Stimulated activated CD4-positive, alpha-beta T cell treated with anti-CD3 and anti-CD28 coated beads, Interleukin-15, amount 100 ng/mL, for 24 hours (primary cell): ENCODE measurements at regions not wholly inside any gene's neighbourhood (a gene's known extent, or its start where the extent isn't known, plus 50 kb on each side); places are given as distances from the start of the nearest gene placed in this dataset.

Experiments
- DNase-seq: peaks from one replicate; pipeline ENCODE4 v3.0.0-alpha.2; 2020

GRCh38 chr5:82349652-82350051, 71.5 kb upstream of the RPS23 start:
- DNase-seq: peak; percentile 57

- no peak for DNase-seq
Observed at GRCh38 chr5:82348784-82349425, 70.8 kb upstream of the RPS23 start.

- no peak for DNase-seq
Observed at GRCh38 chr5:82347201-82347865, 69.2 kb upstream of the RPS23 start.

GRCh38 chr5:82346399-82347165, 68.4 kb upstream of the RPS23 start:
- DNase-seq: no peak

- no peak for DNase-seq
Observed at GRCh38 chr5:82345108-82345507, 67.0 kb upstream of the RPS23 start.

- DNase-seq: no peak
Observed at GRCh38 chr5:82341325-82341724, 63.2 kb upstream of the RPS23 start.

GRCh38 chr5:82340799-82341198, 62.6 kb upstream of the RPS23 start:
- no peak for DNase-seq

- no peak for DNase-seq
Observed at GRCh38 chr5:82339792-82340191, 61.6 kb upstream of the RPS23 start.

- no peak for DNase-seq
Observed at GRCh38 chr5:82338771-82339373, 60.7 kb upstream of the RPS23 start.

- no peak for DNase-seq
Observed at GRCh38 chr5:82336959-82337351, 58.8 kb upstream of the RPS23 start.

GRCh38 chr5:82336226-82336958, 58.2 kb upstream of the RPS23 start:
- no peak for DNase-seq

- DNase-seq: no peak
Observed at GRCh38 chr5:82335806-82336205, 57.7 kb upstream of the RPS23 start.

GRCh38 chr5:82334856-82335255, 56.7 kb upstream of the RPS23 start:
- DNase-seq: no peak

- no peak for DNase-seq
Observed at GRCh38 chr5:82334085-82334692, 56.0 kb upstream of the RPS23 start.

GRCh38 chr5:82332886-82333615, 54.9 kb upstream of the RPS23 start:
- DNase-seq: no peak

- no peak for DNase-seq
Observed at GRCh38 chr5:82332064-82332855, 54.1 kb upstream of the RPS23 start.

GRCh38 chr5:82331557-82331956, 53.4 kb upstream of the RPS23 start:
- no peak for DNase-seq

GRCh38 chr5:82330530-82331270, 52.5 kb upstream of the RPS23 start:
- no peak for DNase-seq

- DNase-seq: no peak
Observed at GRCh38 chr5:82329393-82329792, 51.2 kb upstream of the RPS23 start.
